NT2/D1 (cell line): ENCODE measurements at regions not wholly inside any gene's neighbourhood (a gene's known extent, or its start where the extent isn't known, plus 50 kb on each side); places are given as distances from the start of the nearest gene placed in this dataset.

Source experiments
- YY1 ChIP-seq: IDR thresholded peaks from 2 replicates; pipeline ENCODE4 v1.6.1; 2011; ENCODE audit not compliant: insufficient read length, insufficient read depth
- ZNF274 ChIP-seq: IDR thresholded peaks from 2 replicates; pipeline ENCODE4 v1.6.1; 2011; ENCODE audit warnings: mild to moderate bottlenecking, low read depth, low read length

- TF ChIP-seq YY1 = no peak
- TF ChIP-seq ZNF274 = no peak
Observed at GRCh38 chr2:57934659-57935058, 111.9 kb upstream of the VRK2 start.
